Ishikawa (cell line): ENCODE measurements at regions not wholly inside any gene's neighbourhood (a gene's known extent, or its start where the extent isn't known, plus 50 kb on each side); places are given as distances from the start of the nearest gene placed in this dataset.

Source experiments
- CEBPB ChIP-seq: IDR thresholded peaks from 2 replicates; pipeline ENCODE4 v1.6.1; 2012
- CREB1 ChIP-seq: IDR thresholded peaks from 2 replicates; pipeline ENCODE4 v1.6.1; 2012; ENCODE audit warnings: low read depth
- EGR1 ChIP-seq: IDR thresholded peaks from 2 replicates; pipeline ENCODE4 v1.6.1; 2012
- EP300 ChIP-seq: IDR thresholded peaks from 2 replicates; pipeline ENCODE4 v1.6.1; 2012; ENCODE audit warnings: borderline replicate concordance
- FOXM1 ChIP-seq: IDR thresholded peaks from 2 replicates; pipeline ENCODE4 v1.6.1; 2012; ENCODE audit warnings: low read depth, borderline replicate concordance
- MAX ChIP-seq: IDR thresholded peaks from 2 replicates; pipeline ENCODE4 v1.6.1; 2012
- NFIC ChIP-seq: IDR thresholded peaks from 2 replicates; pipeline ENCODE4 v1.6.1; 2012
- RAD21 ChIP-seq: IDR thresholded peaks from 2 replicates; pipeline ENCODE4 v1.6.1; 2012; ENCODE audit warnings: low read depth
- REST ChIP-seq: IDR thresholded peaks from 2 replicates; pipeline ENCODE4 v1.6.1; 2012; ENCODE audit warnings: low read depth, mild to moderate bottlenecking
- TAF1 ChIP-seq: IDR thresholded peaks from 2 replicates; pipeline ENCODE4 v1.6.1; 2012; ENCODE audit warnings: low read depth, mild to moderate bottlenecking
- TCF12 ChIP-seq: IDR thresholded peaks from 2 replicates; pipeline ENCODE4 v1.6.1; 2012; ENCODE audit warnings: low read depth
- TEAD4 ChIP-seq: IDR thresholded peaks from 2 replicates; pipeline ENCODE4 v1.6.1; 2012
- USF1 ChIP-seq: IDR thresholded peaks from 2 replicates; pipeline ENCODE4 v1.6.1; 2012
- YY1 ChIP-seq: IDR thresholded peaks from 2 replicates; pipeline ENCODE4 v1.6.1; 2012; ENCODE audit warnings: low read depth
- ZBTB7A ChIP-seq: IDR thresholded peaks from 2 replicates; pipeline ENCODE4 v1.6.1; 2012; ENCODE audit warnings: low read depth

- TF ChIP-seq ZBTB7A (no peak), NFIC (no peak), CEBPB (no peak), EGR1 (no peak), FOXM1 (no peak), TEAD4 (no peak), MAX (no peak), EP300 (no peak), RAD21 (no peak), CREB1 (no peak), REST (no peak), YY1 (no peak), USF1 (no peak), TAF1 (no peak)
Observed at GRCh38 chr2:239498981-239499634, 98.3 kb upstream of the HDAC4 start.

GRCh38 chr2:239498576-239498975 is 97.8 kb upstream of the HDAC4 start:
- TF ChIP-seq FOXM1 (no peak), TEAD4 (no peak), NFIC (no peak), USF1 (no peak), ZBTB7A (no peak), CREB1 (no peak)

GRCh38 chr2:239496700-239497099 is 95.9 kb upstream of the HDAC4 start:
- TF ChIP-seq CREB1 (no peak), REST (no peak), EGR1 (no peak)

- TF ChIP-seq REST, result no peak
- TF ChIP-seq FOXM1, result no peak
- TF ChIP-seq TAF1, result no peak
- TF ChIP-seq TCF12, result no peak
- TF ChIP-seq RAD21, result no peak
- TF ChIP-seq ZBTB7A, result no peak
- TF ChIP-seq USF1, result no peak
- TF ChIP-seq CREB1, result no peak
- no peak for TF ChIP-seq EP300
- TF ChIP-seq NFIC, result no peak
- no peak for TF ChIP-seq TEAD4
Observed at GRCh38 chr2:239495791-239496233, 95.0 kb upstream of the HDAC4 start.

- TF ChIP-seq CREB1, result no peak
- TF ChIP-seq TCF12, result no peak
- no peak for TF ChIP-seq EP300
- no peak for TF ChIP-seq EGR1
- TF ChIP-seq YY1, result no peak
- TF ChIP-seq ZBTB7A, result no peak
Observed at GRCh38 chr2:239495175-239495574, 94.4 kb upstream of the HDAC4 start.
